ENCODE measurements at regions not wholly inside any gene's neighbourhood (a gene's known extent, or its start where the extent isn't known, plus 50 kb on each side); places are given as distances from the start of the nearest gene placed in this dataset.

GRCh38 chr7:153404124-153404523 lies 644.6 kb downstream of the ACTR3B start:
- TF ChIP-seq EZH2 (IDR thresholded peaks at IDR 0.05; ENCODE audit: insufficient read depth, poor library complexity, severe bottlenecking) (no peak), EZH2phosphoT487 (IDR thresholded peaks at IDR 0.05; ENCODE audit: insufficient read depth, low read depth) (no peak)
